ENCODE measurements at regions not wholly inside any gene's neighbourhood (a gene's known extent, or its start where the extent isn't known, plus 50 kb on each side); places are given as distances from the start of the nearest gene placed in this dataset.

- no peak for DNase-seq
Observed at GRCh38 chr1:36603461-36603860, 120.7 kb upstream of the CSF3R start.

GRCh38 chr1:36602184-36602583, 119.5 kb upstream of the CSF3R start:
- no peak for DNase-seq

GRCh38 chr1:36599828-36600227, 117.1 kb upstream of the CSF3R start:
- DNase-seq = peak; percentile 4 to 6

- DNase-seq = no peak
Observed at GRCh38 chr1:36597514-36597913, 114.8 kb upstream of the CSF3R start.

GRCh38 chr1:36595921-36596320, 113.2 kb upstream of the CSF3R start:
- no peak for DNase-seq

- DNase-seq = no peak
Observed at GRCh38 chr1:36595349-36595748, 112.6 kb upstream of the CSF3R start.

- no peak for DNase-seq
Observed at GRCh38 chr1:36594023-36594422, 111.3 kb upstream of the CSF3R start.

- DNase-seq = no peak
Observed at GRCh38 chr1:36591278-36591677, 108.6 kb upstream of the CSF3R start.

- DNase-seq = no peak
Observed at GRCh38 chr1:36590771-36591170, 108.1 kb upstream of the CSF3R start.

GRCh38 chr1:36590264-36590663, 107.6 kb upstream of the CSF3R start:
- DNase-seq = no peak

- DNase-seq = no peak
Observed at GRCh38 chr1:36588972-36589371, 106.3 kb upstream of the CSF3R start.

GRCh38 chr1:36585569-36586548, 103.1 kb upstream of the CSF3R start:
- no peak for DNase-seq

GRCh38 chr1:36584874-36585453, 102.3 kb upstream of the CSF3R start:
- no peak for DNase-seq

GRCh38 chr1:36583980-36584782, 101.5 kb upstream of the CSF3R start:
- no peak for DNase-seq

GRCh38 chr1:36583080-36583479, 100.4 kb upstream of the CSF3R start:
- no peak for DNase-seq

GRCh38 chr1:36582066-36582755, 99.5 kb upstream of the CSF3R start:
- no peak for DNase-seq

- no peak for DNase-seq
Observed at GRCh38 chr1:36580524-36580923, 97.8 kb upstream of the CSF3R start.

GRCh38 chr1:36579039-36579438, 96.3 kb upstream of the CSF3R start:
- DNase-seq = no peak

GRCh38 chr1:36576551-36577110, 93.9 kb upstream of the CSF3R start:
- DNase-seq = no peak

GRCh38 chr1:36576118-36576517, 93.4 kb upstream of the CSF3R start:
- peak; percentile 19 for DNase-seq

- DNase-seq = no peak
Observed at GRCh38 chr1:36573445-36573844, 90.7 kb upstream of the CSF3R start.

- no peak for DNase-seq
Observed at GRCh38 chr1:36572906-36573305, 90.2 kb upstream of the CSF3R start.

Data from AML-193 (cell line).